Activated T-cell treated with anti-CD3 and anti-CD28 coated beads, Interleukin-2, amount 50 U/mL, for 72 hours (primary cell): ENCODE measurements at regions not wholly inside any gene's neighbourhood (a gene's known extent, or its start where the extent isn't known, plus 50 kb on each side); places are given as distances from the start of the nearest gene placed in this dataset.

ENCODE experiments used
- ATAC-seq, 2 donors: fragments of 150-1000 bp; cut with Tn5 transposase; replicated peaks in 1 of 2; 2 replicates each; pipeline ENCODE4 v1.10.0; 2021; ENCODE audit warnings: moderate library complexity in 2 of 2, mild to moderate bottlenecking in 1 of 2
- DNase-seq, 2 donors: peaks; one replicate each; pipeline ENCODE4 v3.0.0; 2021 to 2022; ENCODE audit warnings: mixed read lengths in 1 of 2
- H3K27ac Mint-ChIP-seq: one replicate; pipeline ENCODE4 v1.8.0; 2022; ENCODE audit warnings: mild to moderate bottlenecking, moderate library complexity, mixed read lengths
- H3K27me3 Mint-ChIP-seq: one replicate; pipeline ENCODE4 v1.8.0; 2022; ENCODE audit warnings: low read depth, mixed read lengths
- H3K36me3 Mint-ChIP-seq, 2 donors: one replicate each; pipeline ENCODE4 v1.8.0; 2022; ENCODE audit warnings: mixed read lengths in 2 of 2, mild to moderate bottlenecking in 1 of 2; ENCODE audit not compliant: insufficient read depth in 2 of 2
- H3K4me1 Mint-ChIP-seq: one replicate; pipeline ENCODE4 v1.8.0; 2022; ENCODE audit warnings: low read depth, mixed read lengths
- H3K4me3 Mint-ChIP-seq, 2 donors: one replicate each; pipeline ENCODE4 v1.8.0; 2022; ENCODE audit warnings: mild to moderate bottlenecking in 2 of 2, mixed read lengths in 2 of 2, moderate library complexity in 2 of 2
- H3K9me3 Mint-ChIP-seq, 2 donors: one replicate each; pipeline ENCODE4 v1.8.0; 2022; ENCODE audit warnings: mixed read lengths in 2 of 2

DNA sequence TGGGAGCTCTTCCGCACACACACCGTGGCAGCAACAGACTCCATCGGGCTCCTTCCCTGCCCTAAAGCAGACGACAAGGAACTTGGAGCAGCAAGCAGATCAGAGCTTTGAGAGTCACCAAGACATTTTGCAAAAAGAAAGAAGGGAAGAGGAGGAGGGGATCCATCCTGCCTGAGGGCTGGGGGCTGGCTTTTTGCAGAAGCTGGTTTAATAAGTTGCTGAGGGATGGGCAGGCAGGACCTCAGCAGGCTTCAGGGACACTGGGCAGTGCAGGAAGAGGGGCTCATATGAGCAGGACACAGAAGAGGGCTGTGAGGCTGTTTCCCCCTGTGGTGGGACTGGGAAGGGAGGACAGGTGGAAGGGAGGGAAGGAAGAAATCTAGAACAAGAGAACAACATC, 133.4 kb upstream of the GSC start:
- Mint-ChIP-seq H3K4me1 (no peaks in the 10 kb centered on the region), H3K9me3 (no peaks in the 10 kb centered on the region), H3K27me3 (peaks cover 8% of the 10 kb centered on the region), H3K27ac (no peak overlapping the region), H3K36me3 (no peaks in the 10 kb centered on the region), H3K4me3 (no peak overlapping the region)
- ATAC-seq (no peak), DNase-seq (no peak)

DNA sequence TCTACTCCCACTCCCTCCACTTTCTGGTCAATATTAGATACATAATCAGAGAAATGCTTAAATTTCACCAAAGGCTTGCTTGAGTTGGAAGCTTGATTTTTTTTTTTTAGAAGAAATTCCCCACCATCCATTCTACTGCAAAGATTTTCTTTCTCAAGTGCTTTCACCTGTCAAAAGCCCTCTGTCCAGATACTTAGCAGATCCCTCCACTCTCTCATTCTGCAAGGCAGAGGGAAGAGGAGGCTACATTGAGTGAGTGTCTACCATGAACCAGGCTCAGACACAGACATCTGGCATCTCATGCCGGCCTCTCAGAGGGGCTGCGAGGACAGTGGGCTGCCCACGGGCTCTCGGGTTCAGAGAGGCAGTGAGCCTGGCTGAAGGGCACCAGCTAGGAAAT, 127.6 kb upstream of the GSC start:
- no peak for ATAC-seq
- no peak overlapping the region for H3K4me3 Mint-ChIP-seq
- H3K36me3 Mint-ChIP-seq: no peaks in the 10 kb centered on the region

DNA sequence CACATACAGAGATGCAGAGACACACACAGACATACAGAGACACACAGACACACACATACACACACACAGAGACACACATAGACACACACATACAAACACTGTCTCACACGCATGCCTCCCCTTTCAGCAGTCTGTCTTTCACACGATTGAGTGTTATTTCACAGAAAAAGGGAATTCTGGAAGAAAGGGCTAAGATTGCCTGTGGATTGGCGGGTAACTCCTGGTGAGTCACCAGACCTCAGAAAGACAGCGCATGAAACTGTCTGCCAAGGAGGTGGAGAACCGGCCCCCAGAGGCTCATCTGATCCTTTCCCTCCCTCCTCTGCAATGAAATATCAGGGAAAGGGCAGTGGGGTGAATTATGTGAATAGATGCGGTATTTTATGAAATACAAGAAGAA, 127.2 kb upstream of the GSC start:
- Mint-ChIP-seq H3K36me3 (no peaks in the 10 kb centered on the region), H3K4me1 (no peaks in the 10 kb centered on the region), H3K9me3 (no peaks in the 10 kb centered on the region), H3K27me3 (no peaks in the 10 kb centered on the region), H3K4me3 (no peak overlapping the region), H3K27ac (no peak overlapping the region)
- DNase-seq (no peak), ATAC-seq (no peak)

More for the DNA sequence above, 127.6 kb upstream of the GSC start:
- no peak for DNase-seq
- no peaks in the 10 kb centered on the region for H3K27me3 Mint-ChIP-seq
- H3K9me3 Mint-ChIP-seq: no peaks in the 10 kb centered on the region
- no peaks in the 10 kb centered on the region for H3K4me1 Mint-ChIP-seq
- no peak overlapping the region for H3K27ac Mint-ChIP-seq

DNA sequence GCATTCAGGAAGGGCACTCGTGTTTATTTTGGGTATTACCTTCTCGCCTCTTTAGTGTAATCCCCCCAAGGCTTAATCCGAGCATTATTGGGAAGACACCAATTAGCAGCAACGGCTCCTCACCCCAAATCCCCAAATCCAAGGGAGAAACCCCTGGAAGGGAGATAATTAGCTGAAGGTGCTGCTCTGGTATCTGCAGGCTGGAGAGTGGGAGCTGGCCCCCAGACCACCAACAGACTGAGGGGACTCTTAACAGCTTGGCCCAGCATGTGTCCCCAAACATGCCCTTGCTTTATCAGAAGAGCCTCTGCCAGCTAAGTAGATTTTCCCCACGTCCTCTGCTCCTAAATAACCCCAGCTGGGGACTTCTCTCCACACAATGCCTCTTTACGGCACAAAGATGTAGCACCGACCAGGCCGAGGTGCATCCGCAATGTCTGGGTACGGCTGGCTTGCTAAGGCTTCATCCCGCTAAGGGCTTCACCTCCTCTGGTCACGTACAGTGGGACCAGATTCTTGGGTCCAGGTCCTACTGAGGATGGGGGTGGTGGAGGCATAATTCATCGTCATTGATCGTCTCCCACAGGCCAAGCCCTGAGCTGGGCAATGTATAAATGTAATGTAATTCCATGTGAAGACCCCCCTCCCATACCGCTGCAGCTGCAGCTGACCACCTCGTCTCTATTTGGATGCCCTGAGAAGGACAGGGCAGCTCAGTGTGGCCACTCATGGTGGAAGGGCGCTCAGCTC, 123.7 kb upstream of the GSC start:
- H3K4me1 Mint-ChIP-seq: no peaks in the 10 kb centered on the region
- ATAC-seq (no peak), DNase-seq (no peak)
- no peak overlapping the region for H3K4me3 Mint-ChIP-seq
- H3K9me3 Mint-ChIP-seq: no peaks in the 10 kb centered on the region
- no peaks in the 10 kb centered on the region for H3K36me3 Mint-ChIP-seq
- no peak overlapping the region for H3K27ac Mint-ChIP-seq
- H3K27me3 Mint-ChIP-seq: no peaks in the 10 kb centered on the region

DNA sequence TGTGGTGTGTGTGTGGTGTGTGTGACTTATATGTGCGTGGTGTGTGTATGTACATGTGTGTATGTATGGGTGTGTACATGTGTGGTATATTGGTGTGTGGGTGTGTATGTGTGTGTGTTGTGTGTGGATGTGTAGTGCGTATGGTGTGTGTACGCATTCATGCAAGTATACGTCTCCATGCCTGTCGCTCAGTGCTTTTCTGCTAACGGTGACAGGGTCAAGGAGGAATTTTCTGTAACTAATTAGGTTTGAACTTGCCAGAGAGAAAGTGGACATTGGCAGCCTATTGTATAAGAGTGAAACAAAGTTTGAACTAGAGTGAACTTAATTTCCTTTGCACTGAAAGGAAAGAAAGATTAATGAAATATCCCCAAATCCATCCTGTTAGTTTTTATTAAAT, 120.9 kb upstream of the GSC start:
- no peaks in the 10 kb centered on the region for H3K4me1 Mint-ChIP-seq
- no peaks in the 10 kb centered on the region for H3K9me3 Mint-ChIP-seq
- H3K4me3 Mint-ChIP-seq: no peak overlapping the region
- ATAC-seq: no peak
- no peaks in the 10 kb centered on the region for H3K36me3 Mint-ChIP-seq
- no peak for DNase-seq
- no peak overlapping the region for H3K27ac Mint-ChIP-seq
- no peaks in the 10 kb centered on the region for H3K27me3 Mint-ChIP-seq

DNA sequence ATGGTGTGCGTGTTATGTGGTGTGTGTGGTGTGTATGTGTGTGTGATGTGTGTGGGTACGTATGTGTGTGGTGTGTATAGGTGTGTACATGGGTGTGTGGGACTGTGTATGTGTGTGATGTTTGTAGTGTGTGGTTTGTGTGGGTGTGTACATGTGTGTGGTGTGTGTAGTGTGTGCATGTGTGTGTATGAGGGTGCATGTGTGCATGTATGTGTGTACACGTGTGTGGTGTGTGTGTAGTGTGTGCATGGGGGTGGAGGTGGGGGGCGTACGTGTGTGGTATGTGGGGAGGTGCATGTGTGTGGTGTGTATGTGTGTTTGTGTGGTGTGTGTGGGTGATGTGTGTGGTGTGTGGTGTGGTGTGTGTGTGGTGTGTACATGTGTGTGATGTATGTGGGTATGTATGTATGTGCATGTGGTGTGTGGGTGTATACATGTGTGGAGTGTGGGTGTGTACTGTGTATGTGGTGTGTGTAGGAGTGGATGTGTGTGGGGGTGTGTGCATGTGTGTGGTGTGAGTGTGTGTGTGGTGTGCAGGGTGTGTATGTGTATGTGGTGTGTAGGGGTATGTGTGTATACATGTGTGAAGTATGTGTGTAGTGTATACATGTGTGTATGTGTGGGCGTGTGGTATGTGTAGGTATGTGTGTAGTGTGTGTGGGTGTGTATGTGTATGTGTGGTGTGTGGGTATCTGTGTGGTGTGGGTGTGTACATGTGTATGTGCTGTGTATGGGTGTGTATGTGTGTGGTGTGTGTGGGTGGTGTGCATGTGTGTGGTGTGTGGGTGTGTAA, 119.8 kb upstream of the GSC start:
- no peak overlapping the region for H3K27ac Mint-ChIP-seq
- no peaks in the 10 kb centered on the region for H3K36me3 Mint-ChIP-seq
- H3K4me1 Mint-ChIP-seq: no peaks in the 10 kb centered on the region
- ATAC-seq (no peak), DNase-seq (no peak)
- no peaks in the 10 kb centered on the region for H3K27me3 Mint-ChIP-seq
- H3K4me3 Mint-ChIP-seq: no peak overlapping the region
- no peaks in the 10 kb centered on the region for H3K9me3 Mint-ChIP-seq

DNA sequence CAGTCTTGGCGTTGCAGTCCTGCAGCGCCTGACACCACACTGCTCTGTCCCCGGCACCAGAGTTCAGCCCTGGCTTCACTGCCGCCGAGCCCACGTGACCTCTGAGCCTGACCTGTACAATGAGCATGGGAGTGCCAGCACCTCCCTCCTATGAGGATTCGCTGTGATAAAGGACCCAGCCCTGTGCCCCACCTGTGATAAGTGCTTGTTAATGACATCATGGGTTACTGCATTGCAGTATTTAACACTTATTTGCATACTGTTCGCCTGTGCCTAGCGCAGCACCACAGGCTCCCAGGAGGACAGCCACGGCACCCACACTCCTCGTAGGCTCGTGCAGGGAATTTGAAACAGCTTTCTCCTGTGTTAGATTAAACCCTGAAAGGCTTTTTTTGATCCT, 118.2 kb upstream of the GSC start:
- H3K36me3 Mint-ChIP-seq: no peaks in the 10 kb centered on the region
- no peaks in the 10 kb centered on the region for H3K4me1 Mint-ChIP-seq
- ATAC-seq: no peak
- H3K27ac Mint-ChIP-seq: no peak overlapping the region
- H3K27me3 Mint-ChIP-seq: no peaks in the 10 kb centered on the region
- no peak for DNase-seq
- H3K4me3 Mint-ChIP-seq: no peak overlapping the region
- no peaks in the 10 kb centered on the region for H3K9me3 Mint-ChIP-seq

DNA sequence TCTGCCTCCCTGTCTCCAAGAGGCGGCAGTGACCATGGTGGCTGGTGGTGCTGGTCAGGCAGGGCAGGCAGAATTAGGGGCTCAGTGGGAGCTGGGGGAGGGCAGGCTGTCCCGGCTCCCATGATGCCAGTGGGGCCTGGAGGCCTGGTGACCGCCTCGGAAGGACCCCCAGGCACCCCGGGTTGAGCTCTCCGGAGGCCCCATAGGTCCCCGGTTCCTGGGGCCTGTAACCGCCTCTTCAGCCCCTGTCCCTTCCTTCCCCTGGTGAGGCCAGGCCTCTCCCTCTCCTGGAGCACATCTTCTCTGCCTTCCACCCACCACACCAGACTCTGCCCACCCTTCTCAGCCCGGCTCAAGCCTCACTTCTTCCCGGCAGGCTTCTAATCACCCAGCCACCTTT, 117.7 kb upstream of the GSC start:
- ATAC-seq (no peak), DNase-seq (no peak)
- no peak overlapping the region for H3K4me3 Mint-ChIP-seq
- H3K4me1 Mint-ChIP-seq: no peaks in the 10 kb centered on the region
- H3K27me3 Mint-ChIP-seq: no peaks in the 10 kb centered on the region
- H3K27ac Mint-ChIP-seq: no peak overlapping the region
- H3K9me3 Mint-ChIP-seq: no peaks in the 10 kb centered on the region
- no peaks in the 10 kb centered on the region for H3K36me3 Mint-ChIP-seq

DNA sequence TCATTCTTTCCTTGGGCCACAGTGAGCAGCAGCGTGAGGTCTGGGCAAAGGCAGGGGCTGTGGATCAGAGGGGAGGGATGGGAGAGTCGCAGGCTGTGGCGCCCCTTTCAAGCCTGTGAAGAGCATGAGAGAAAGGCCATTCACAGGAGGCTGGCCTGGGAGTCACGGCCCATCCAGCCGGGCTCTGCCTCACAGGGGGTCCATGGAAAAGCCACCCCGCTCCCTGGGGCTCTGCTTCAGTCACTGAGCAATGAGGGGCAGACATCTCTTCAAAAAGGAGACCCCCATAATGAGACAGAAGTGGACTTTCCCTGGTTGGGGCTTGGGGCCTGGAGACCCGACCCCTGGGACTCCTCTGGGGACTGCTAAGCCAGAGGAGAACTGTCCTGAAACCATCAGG, 117.0 kb upstream of the GSC start:
- no peak for ATAC-seq
- Mint-ChIP-seq H3K27ac (no peak overlapping the region), H3K4me1 (no peaks in the 10 kb centered on the region), H3K4me3 (no peak overlapping the region), H3K9me3 (no peaks in the 10 kb centered on the region), H3K36me3 (no peaks in the 10 kb centered on the region), H3K27me3 (no peaks in the 10 kb centered on the region)
- DNase-seq: no peak

DNA sequence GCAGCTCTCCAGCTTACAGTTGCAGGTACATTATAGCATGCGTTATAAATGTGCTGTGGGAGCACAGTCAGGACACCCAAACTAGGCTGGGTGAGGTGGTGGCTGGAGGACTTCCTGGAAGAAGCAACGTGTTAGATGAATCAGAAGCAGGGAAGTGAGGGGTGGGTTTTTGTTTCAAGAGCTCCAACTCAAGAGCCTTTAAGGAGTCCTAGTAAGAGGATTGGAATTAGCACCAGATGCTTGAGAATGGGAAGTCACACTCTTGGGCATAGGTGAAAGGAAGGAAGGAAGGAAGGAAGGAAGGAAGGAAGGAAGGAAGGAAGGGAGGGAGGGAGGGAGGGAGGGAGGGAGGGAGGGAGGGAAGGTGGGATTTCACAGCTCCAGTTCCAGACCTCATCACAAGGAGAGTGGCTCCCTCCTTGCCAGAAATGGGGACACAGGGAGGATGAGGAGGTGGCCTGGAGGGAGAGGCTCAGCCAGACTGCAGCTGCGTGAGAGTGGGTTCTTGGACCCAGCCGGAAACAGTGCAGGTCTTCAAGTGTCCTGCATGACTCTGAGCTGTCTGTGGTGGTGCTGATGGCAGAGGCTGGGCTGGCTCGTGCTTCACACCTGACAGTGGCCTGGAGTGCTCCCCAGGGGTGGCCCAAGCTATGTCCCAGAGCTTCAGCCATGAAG, 115.7 kb upstream of the GSC start:
- no peak overlapping the region for H3K27ac Mint-ChIP-seq
- H3K36me3 Mint-ChIP-seq: no peaks in the 10 kb centered on the region
- H3K9me3 Mint-ChIP-seq: no peaks in the 10 kb centered on the region
- DNase-seq: no peak
- no peak overlapping the region for H3K4me3 Mint-ChIP-seq
- H3K4me1 Mint-ChIP-seq: no peaks in the 10 kb centered on the region
- H3K27me3 Mint-ChIP-seq: no peaks in the 10 kb centered on the region
- no peak for ATAC-seq

DNA sequence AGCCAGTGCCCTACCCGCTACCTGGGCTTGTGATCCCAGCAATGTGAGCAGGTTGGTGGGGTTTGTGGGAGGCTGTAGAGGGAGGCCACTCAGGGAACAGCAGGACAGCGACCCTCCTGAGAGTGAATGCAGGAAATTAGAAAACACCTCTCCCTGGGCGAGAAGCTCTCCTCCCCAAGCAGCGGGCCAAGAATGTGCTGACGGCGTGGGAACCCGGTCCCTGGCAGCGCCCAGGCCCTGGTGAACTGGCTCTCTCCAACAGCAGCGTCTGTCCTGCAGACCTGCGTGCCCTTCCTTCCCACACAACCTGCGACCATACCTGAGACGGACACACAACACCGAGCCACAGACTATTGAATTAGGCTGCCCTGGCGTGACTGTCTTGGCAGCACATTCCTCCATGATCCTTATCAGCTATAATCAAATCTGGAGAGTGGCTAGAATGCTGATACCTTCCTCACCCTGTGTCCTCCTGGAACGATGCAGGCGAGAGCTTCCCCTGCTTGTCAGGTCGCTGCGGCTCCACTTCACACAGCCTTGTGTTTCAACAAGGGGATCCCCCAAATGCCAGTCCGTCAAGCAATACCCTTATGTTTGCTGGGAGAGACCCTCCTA, 114.8 kb upstream of the GSC start:
- Mint-ChIP-seq H3K27me3 (no peaks in the 10 kb centered on the region), H3K4me1 (no peaks in the 10 kb centered on the region), H3K9me3 (no peaks in the 10 kb centered on the region), H3K27ac (no peak overlapping the region), H3K36me3 (no peaks in the 10 kb centered on the region), H3K4me3 (no peak overlapping the region)
- no peak for DNase-seq
- no peak for ATAC-seq

DNA sequence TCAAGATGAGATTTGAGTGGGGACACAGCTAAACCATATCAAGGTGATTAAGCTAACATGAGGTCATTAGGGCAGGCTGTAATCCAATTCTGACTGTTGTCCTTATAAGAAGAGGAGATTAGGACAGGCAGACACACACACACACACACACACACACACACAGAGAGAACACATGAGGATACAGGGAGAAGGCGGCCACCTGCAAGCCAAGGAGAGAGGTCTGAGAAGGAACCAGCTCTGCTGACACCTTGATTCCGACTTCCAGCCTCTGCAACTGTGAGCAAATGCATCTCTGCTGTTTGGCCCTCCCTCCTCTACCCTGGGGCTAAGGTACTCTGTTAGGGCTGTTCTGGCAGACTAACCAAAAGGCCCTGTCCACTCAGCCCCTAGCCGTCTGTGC, 112.5 kb upstream of the GSC start:
- no peak for ATAC-seq
- no peaks in the 10 kb centered on the region for H3K9me3 Mint-ChIP-seq
- H3K4me3 Mint-ChIP-seq: no peak overlapping the region
- no peaks in the 10 kb centered on the region for H3K4me1 Mint-ChIP-seq
- DNase-seq: no peak
- no peak overlapping the region for H3K27ac Mint-ChIP-seq
- no peaks in the 10 kb centered on the region for H3K36me3 Mint-ChIP-seq
- no peaks in the 10 kb centered on the region for H3K27me3 Mint-ChIP-seq

DNA sequence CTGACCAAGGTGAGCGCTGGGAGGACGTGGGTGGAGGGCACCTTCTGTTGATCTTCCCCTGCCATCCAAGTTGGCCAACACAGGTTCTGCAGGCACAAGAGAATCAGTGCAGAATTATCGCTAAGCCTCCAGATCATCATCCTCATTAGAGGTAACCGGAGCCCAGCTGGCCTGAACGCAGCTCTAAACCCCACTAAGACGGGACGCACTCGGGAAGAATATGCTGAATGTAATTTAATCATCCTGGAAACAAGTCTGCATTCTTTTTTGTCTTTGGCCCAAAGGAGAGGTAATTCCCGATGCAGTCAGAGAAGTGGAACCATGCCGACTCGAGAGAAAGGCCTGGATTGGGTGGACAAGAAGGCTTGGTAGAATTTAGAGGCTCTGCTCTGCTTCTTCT, 111.0 kb upstream of the GSC start:
- H3K4me3 Mint-ChIP-seq: no peak overlapping the region
- no peaks in the 10 kb centered on the region for H3K9me3 Mint-ChIP-seq
- ATAC-seq: no peak
- no peaks in the 10 kb centered on the region for H3K4me1 Mint-ChIP-seq
- H3K27me3 Mint-ChIP-seq: peaks cover 8% of the 10 kb centered on the region
- no peaks in the 10 kb centered on the region for H3K36me3 Mint-ChIP-seq
- no peak overlapping the region for H3K27ac Mint-ChIP-seq
- no peak for DNase-seq
